ENCODE measurements at regions not wholly inside any gene's neighbourhood (a gene's known extent, or its start where the extent isn't known, plus 50 kb on each side); places are given as distances from the start of the nearest gene placed in this dataset.
A peak's percentile ranks its signal among the peaks of the same experiment; 100 is the strongest.

DNA sequence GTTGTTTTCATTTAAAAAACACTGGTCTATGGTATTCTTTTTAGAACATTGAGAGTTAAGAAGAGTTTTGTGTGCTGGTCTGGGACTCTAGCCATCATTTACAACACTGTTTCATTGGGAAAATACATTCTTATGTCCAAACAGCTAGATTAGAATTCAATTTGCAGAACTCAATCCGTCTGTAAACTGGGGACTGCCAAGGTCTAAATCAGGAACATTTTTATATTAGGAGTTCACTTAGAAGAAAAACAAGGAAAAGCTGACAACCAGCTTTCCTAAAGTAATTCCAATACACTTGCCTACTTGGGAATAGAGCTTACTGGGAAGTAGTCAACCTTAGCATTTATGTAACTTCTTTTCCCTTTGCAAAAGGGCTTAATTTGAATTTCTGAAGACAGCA lies 91.5 kb upstream of the RNF152 start:
- H3K27ac ChIP-seq (ENCODE audit: insufficient read depth, low read length) = no peak overlapping the region
- no peaks in the 10 kb centered on the region for H3K4me1 ChIP-seq (ENCODE audit: control insufficient read depth, extremely low read depth, insufficient read depth, low read length)
- H3K9me3 ChIP-seq (ENCODE audit: control insufficient read depth, insufficient read depth, low read depth, low read length) = no peaks in the 10 kb centered on the region
- no peak overlapping the region for H3K9ac ChIP-seq (ENCODE audit: insufficient read depth, low read length)
- H2AFZ ChIP-seq (ENCODE audit: low read length) = no peak overlapping the region
- no peaks in the 10 kb centered on the region for H4K20me1 ChIP-seq (ENCODE audit: control insufficient read depth, extremely low read depth, insufficient read depth, low read length)
- H3K4me2 ChIP-seq (ENCODE audit: extremely low read depth, insufficient read depth, low read length) = no peak overlapping the region
- H3K36me3 ChIP-seq (ENCODE audit: control insufficient read depth, insufficient read depth, low read length) = no peaks in the 10 kb centered on the region
- H3K79me2 ChIP-seq (ENCODE audit: control insufficient read depth, insufficient read depth, low read length) = no peaks in the 10 kb centered on the region
- DNase-seq (ENCODE audit: low read depth in 2 of 2) = no peak
- no peak for TF ChIP-seq EZH2 (IDR thresholded peaks at IDR 0.05; ENCODE audit: low read length, missing control alignments)
- no peak for TF ChIP-seq CTCF (conservative IDR thresholded peaks at IDR 0.05 in 1 of 2, IDR thresholded peaks at IDR 0.05 in 1 of 2; ENCODE audit: low read depth in 1 of 2, low read length in 2 of 2)
- H3K27me3 ChIP-seq (ENCODE audit: control insufficient read depth, insufficient read depth, low read length) = no peaks in the 10 kb centered on the region
- H3K4me3 ChIP-seq (replicated peaks in 1 of 4; ENCODE audit: control extremely low read depth in 1 of 4, insufficient read depth in 1 of 4, low read depth in 3 of 4, low read length in 4 of 4) = no peak overlapping the region

DNA sequence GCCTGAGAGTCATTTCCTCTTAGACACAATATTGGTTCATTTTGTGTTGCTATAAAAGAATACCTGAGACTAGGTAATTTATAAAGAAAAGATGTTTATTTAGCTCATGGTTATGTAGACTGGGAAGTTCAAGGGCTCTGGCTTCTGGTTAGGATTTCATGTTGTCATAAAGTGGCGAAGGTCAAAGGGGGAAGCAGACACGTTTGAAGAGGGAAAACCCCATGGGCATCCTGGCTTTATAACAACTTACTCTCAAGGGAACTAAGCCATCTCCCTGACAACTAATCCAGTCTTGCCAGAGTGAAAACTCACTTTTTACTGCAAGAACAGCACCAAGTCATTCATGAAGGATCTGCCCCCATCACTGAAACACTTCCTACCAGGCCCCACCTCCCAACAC lies 89.7 kb upstream of the RNF152 start:
- DNase-seq (ENCODE audit: low read depth in 2 of 2) = no peak
- Histone ChIP-seq H3K79me2 (ENCODE audit: control insufficient read depth, insufficient read depth, low read length) (no peaks in the 10 kb centered on the region), H3K27ac (ENCODE audit: insufficient read depth, low read length) (no peak overlapping the region), H3K9ac (ENCODE audit: insufficient read depth, low read length) (no peak overlapping the region), H3K9me3 (ENCODE audit: control insufficient read depth, insufficient read depth, low read depth, low read length) (no peaks in the 10 kb centered on the region), H3K4me2 (ENCODE audit: extremely low read depth, insufficient read depth, low read length) (no peak overlapping the region), H4K20me1 (ENCODE audit: control insufficient read depth, extremely low read depth, insufficient read depth, low read length) (no peaks in the 10 kb centered on the region), H3K36me3 (ENCODE audit: control insufficient read depth, insufficient read depth, low read length) (no peaks in the 10 kb centered on the region), H2AFZ (ENCODE audit: low read length) (no peak overlapping the region), H3K4me3 (replicated peaks in 1 of 4; ENCODE audit: control extremely low read depth in 1 of 4, insufficient read depth in 1 of 4, low read depth in 3 of 4, low read length in 4 of 4) (no peak overlapping the region), H3K4me1 (ENCODE audit: control insufficient read depth, extremely low read depth, insufficient read depth, low read length) (no peaks in the 10 kb centered on the region), H3K27me3 (ENCODE audit: control insufficient read depth, insufficient read depth, low read length) (no peaks in the 10 kb centered on the region)
- TF ChIP-seq EZH2 (IDR thresholded peaks at IDR 0.05; ENCODE audit: low read length, missing control alignments) (no peak), CTCF (conservative IDR thresholded peaks at IDR 0.05 in 1 of 2, IDR thresholded peaks at IDR 0.05 in 1 of 2; ENCODE audit: low read depth in 1 of 2, low read length in 2 of 2) (no peak)

DNA sequence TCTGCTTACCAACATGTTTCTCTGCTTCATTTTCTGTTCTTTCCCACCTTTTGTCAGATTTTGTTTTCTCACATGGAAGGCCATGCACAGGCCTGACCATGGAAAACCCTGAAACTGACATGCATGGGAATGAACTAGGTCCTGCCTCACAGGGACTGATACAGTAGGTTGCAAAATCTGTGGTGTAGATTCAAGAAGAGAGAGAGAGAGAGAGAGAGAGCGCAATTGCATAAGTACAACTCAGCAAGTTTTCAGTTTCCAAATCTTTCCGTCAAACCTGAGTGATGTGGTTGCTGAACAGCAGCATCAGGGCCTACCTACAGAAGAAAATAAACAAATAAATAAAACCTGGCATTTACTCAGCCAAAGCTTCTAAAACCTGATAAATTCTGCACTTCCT lies 87.5 kb upstream of the RNF152 start:
- Histone ChIP-seq H3K36me3 (ENCODE audit: control insufficient read depth, insufficient read depth, low read length) (no peaks in the 10 kb centered on the region), H3K79me2 (ENCODE audit: control insufficient read depth, insufficient read depth, low read length) (no peaks in the 10 kb centered on the region), H3K4me3 (replicated peaks in 1 of 4; ENCODE audit: control extremely low read depth in 1 of 4, insufficient read depth in 1 of 4, low read depth in 3 of 4, low read length in 4 of 4) (no peak overlapping the region), H2AFZ (ENCODE audit: low read length) (no peak overlapping the region), H3K4me1 (ENCODE audit: control insufficient read depth, extremely low read depth, insufficient read depth, low read length) (no peaks in the 10 kb centered on the region), H3K9ac (ENCODE audit: insufficient read depth, low read length) (no peak overlapping the region), H3K27me3 (ENCODE audit: control insufficient read depth, insufficient read depth, low read length) (no peaks in the 10 kb centered on the region), H3K27ac (ENCODE audit: insufficient read depth, low read length) (no peak overlapping the region), H3K4me2 (ENCODE audit: extremely low read depth, insufficient read depth, low read length) (no peak overlapping the region), H3K9me3 (ENCODE audit: control insufficient read depth, insufficient read depth, low read depth, low read length) (no peaks in the 10 kb centered on the region), H4K20me1 (ENCODE audit: control insufficient read depth, extremely low read depth, insufficient read depth, low read length) (no peaks in the 10 kb centered on the region)
- DNase-seq (ENCODE audit: low read depth in 2 of 2) = peak in 1 of 2 donors; percentile 51
- TF ChIP-seq CTCF (conservative IDR thresholded peaks at IDR 0.05 in 1 of 2, IDR thresholded peaks at IDR 0.05 in 1 of 2; ENCODE audit: low read depth in 1 of 2, low read length in 2 of 2) = no peak
- no peak for TF ChIP-seq EZH2 (IDR thresholded peaks at IDR 0.05; ENCODE audit: low read length, missing control alignments)
